B cell (primary cell): ENCODE measurements at regions not wholly inside any gene's neighbourhood (a gene's known extent, or its start where the extent isn't known, plus 50 kb on each side); places are given as distances from the start of the nearest gene placed in this dataset.

Source experiments
- ATAC-seq: fragments of 200-7000 bp; cut with Tn5 transposase; one replicate; pipeline ENCODE4 v1.10.0; 2021; ENCODE audit warnings: low read depth, mild to moderate bottlenecking, moderate number of reproducible peaks, moderate library complexity
- CTCF ChIA-PET: fragments of 350-600 bp; sonication (Branson Sonifier 250); formaldehyde crosslinking; loops from one replicate; lab custom pipeline; 2021; ENCODE audit warnings: antibody characterized with exemption, inconsistent platforms; lab: Charles Lee
- POLR2A ChIA-PET: fragments of 350-600 bp; sonication (Branson Sonifier 250); formaldehyde crosslinking; loops from one replicate; lab custom pipeline; 2021; ENCODE audit warnings: antibody characterized with exemption; lab: Charles Lee
- DNase-seq: peaks from one replicate; pipeline ENCODE4 v3.0.0; 2013
- H2AFZ ChIP-seq: 2 replicates; pipeline ENCODE4 v1.6.1; 2012; ENCODE audit warnings: mild to moderate bottlenecking, low read depth, low read length; ENCODE audit not compliant: insufficient read depth, poor library complexity, severe bottlenecking
- H3K27ac ChIP-seq, 2 donors: 1 replicate in 1 of 2; 2 replicates in 1 of 2; pipeline ENCODE4 v1.5.1; 2012 to 2013; ENCODE audit warnings: low read length in 2 of 2, mild to moderate bottlenecking in 2 of 2, moderate library complexity in 1 of 2
- H3K27me3 ChIP-seq, 4 experiments: fragments of 200-600 bp in 1 of 4; sonication (generic) in 1 of 4; replicated peaks in 1 of 4; 1 replicate in 2 of 4; 2 replicates in 2 of 4; pipeline versions ENCODE4 v1.6.1 to v1.7.0; 2013 to 2016; ENCODE audit warnings: low read length in 3 of 4, mild to moderate bottlenecking in 2 of 4, mixed read lengths in 1 of 4, moderate library complexity in 1 of 4; ENCODE audit not compliant: insufficient read depth in 4 of 4, control insufficient read depth in 3 of 4; ENCODE audit errors: control extremely low read depth in 1 of 4
- H3K36me3 ChIP-seq, 2 experiments: replicated peaks in 1 of 2; 1 replicate in 1 of 2; 2 replicates in 1 of 2; pipeline versions ENCODE4 v1.6.1 to v1.7.1; 2013; ENCODE audit warnings: low read length in 1 of 2; ENCODE audit not compliant: insufficient read depth in 2 of 2, control insufficient read depth in 1 of 2; ENCODE audit errors: control extremely low read depth in 1 of 2, extremely low read depth in 1 of 2
- H3K4me1 ChIP-seq, 2 donors: fragments of 200-600 bp in 1 of 2; sonication (generic) in 1 of 2; 1 replicate in 1 of 2; 2 replicates in 1 of 2; pipeline versions ENCODE4 v1.5.1 to v1.6.1; 2013 to 2017; ENCODE audit warnings: low read length in 2 of 2; ENCODE audit not compliant: control insufficient read depth in 2 of 2, insufficient read depth in 2 of 2
- H3K4me2 ChIP-seq: replicated peaks from 2 replicates; pipeline ENCODE3; 2012; ENCODE audit warnings: mild to moderate bottlenecking, low read depth, low read length; ENCODE audit not compliant: poor library complexity, severe bottlenecking
- H3K4me3 ChIP-seq, 5 experiments: fragments of 200-600 bp in 1 of 5; sonication (generic) in 1 of 5; 1 replicate in 3 of 5; 2 replicates in 2 of 5; pipeline versions ENCODE4 v1.5.1 to v1.7.0; 2011 to 2016; ENCODE audit warnings: low read length in 4 of 5, mild to moderate bottlenecking in 4 of 5, low read depth in 2 of 5, control low read depth in 1 of 5, moderate library complexity in 1 of 5; ENCODE audit not compliant: insufficient read depth in 1 of 5; ENCODE audit errors: control extremely low read depth in 1 of 5, extremely low read depth in 1 of 5
- H3K79me2 ChIP-seq: fragments of 200-600 bp; sonication (generic); one replicate; pipeline ENCODE4 v1.6.0; 2016; ENCODE audit warnings: low read length; ENCODE audit not compliant: control insufficient read depth, insufficient read depth
- H3K9ac ChIP-seq: fragments of 200-600 bp; sonication (generic); 2 replicates; pipeline ENCODE4 v1.6.1; 2017; ENCODE audit warnings: mild to moderate bottlenecking, low read length, moderate library complexity
- H3K9me3 ChIP-seq, 3 donors: one replicate each; pipeline versions ENCODE4 v1.6.1 to v1.7.1; 2013; ENCODE audit warnings: low read length in 2 of 3; ENCODE audit not compliant: control insufficient read depth in 2 of 3, insufficient read depth in 1 of 3; ENCODE audit errors: control extremely low read depth in 1 of 3
- H4K20me1 ChIP-seq: 2 replicates; pipeline ENCODE4 v1.6.0; 2012; ENCODE audit warnings: mild to moderate bottlenecking, low read length; ENCODE audit not compliant: insufficient read depth, control insufficient read depth, poor library complexity, severe bottlenecking
- H3K27ac Mint-ChIP-seq: one replicate; pipeline ENCODE4 v1.8.0; 2021; ENCODE audit warnings: mixed read lengths
- H3K27me3 Mint-ChIP-seq: one replicate; pipeline ENCODE4 v1.8.0; 2021; ENCODE audit warnings: mixed read lengths
- H3K4me1 Mint-ChIP-seq: one replicate; pipeline ENCODE4 v1.8.0; 2021; ENCODE audit warnings: mixed read lengths
- H3K4me3 Mint-ChIP-seq: one replicate; pipeline ENCODE4 v1.8.0; 2021; ENCODE audit warnings: mixed read lengths
- H3K9me3 Mint-ChIP-seq: one replicate; pipeline ENCODE4 v1.8.0; 2022; ENCODE audit warnings: mixed read lengths; ENCODE audit not compliant: insufficient read depth
- CTCF ChIP-seq: fragments of 200-600 bp; IDR thresholded peaks from one replicate; pipeline ENCODE4 v1.8.0; 2022; ENCODE audit warnings: antibody characterized with exemption, mild to moderate bottlenecking
- EZH2 ChIP-seq: IDR thresholded peaks from 2 replicates; pipeline ENCODE4 v1.6.1; 2012; ENCODE audit warnings: borderline replicate concordance, low read depth, mild to moderate bottlenecking, moderate library complexity, low read length; ENCODE audit not compliant: insufficient read depth, poor library complexity, severe bottlenecking
- WGBS: methylation state at CpG from one replicate; pipeline ENCODE4 v1.1.5; 2013; ENCODE audit warnings: missing lambda C conversion rate; ENCODE audit not compliant: insufficient coverage; 5-methylcytosine and 5-hydroxymethylcytosine counted together
- intact Hi-C: fragments of 100-400 bp; cut with micrococcal nuclease; formaldehyde crosslinking; loops from one replicate; pipeline ENCODE4 v1.10.0; 2022

GRCh38 chr10:10794791-10795191 lies 222.9 kb upstream of the CELF2 start:
- ATAC-seq (no peak), DNase-seq (no peak)
- Mint-ChIP-seq H3K27me3 (peaks cover 32% of the 10 kb centered on the region), H3K9me3 (no peaks in the 10 kb centered on the region), H3K4me3 (no peak overlapping the region), H3K27ac (no peak overlapping the region), H3K4me1 (no peaks in the 10 kb centered on the region)
- H2AFZ ChIP-seq, result no peak overlapping the region
- peaks cover 0 to 3% (median 0%) of the 10 kb centered on the region in 4 experiments for H3K27me3 ChIP-seq
- 75% methylated on average over 3 of the region's 5 CpGs for WGBS
- H3K4me1 ChIP-seq, result no peaks in the 10 kb centered on the region
- no peak overlapping the region for H3K4me3 ChIP-seq
- H3K36me3 ChIP-seq, result no peaks in the 10 kb centered on the region
- H3K9ac ChIP-seq, result no peak overlapping the region
- H3K27ac ChIP-seq, result no peak overlapping the region
- H4K20me1 ChIP-seq, result no peaks in the 10 kb centered on the region
- no peak overlapping the region for H3K4me2 ChIP-seq
- TF ChIP-seq EZH2, result no peak
- no peak for TF ChIP-seq CTCF
- H3K9me3 ChIP-seq, result no peaks in the 10 kb centered on the region
- intact Hi-C loops, result no loop called here
- CTCF ChIA-PET, result no interaction called here
- POLR2A ChIA-PET, result no interaction called here
- H3K79me2 ChIP-seq, result no peaks in the 10 kb centered on the region

GRCh38 chr10:10796061-10796773 lies 221.5 kb upstream of the CELF2 start:
- Histone ChIP-seq H3K4me2 (no peak overlapping the region), H2AFZ (no peak overlapping the region), H3K4me3 (no peak overlapping the region), H3K27ac (no peak overlapping the region), H3K27me3 (peaks cover 0 to 3% (median 0%) of the 10 kb centered on the region in 4 experiments), H3K36me3 (no peaks in the 10 kb centered on the region), H3K9me3 (no peaks in the 10 kb centered on the region), H4K20me1 (no peaks in the 10 kb centered on the region), H3K4me1 (no peaks in the 10 kb centered on the region), H3K79me2 (no peaks in the 10 kb centered on the region), H3K9ac (no peak overlapping the region)
- TF ChIP-seq CTCF (no peak), EZH2 (no peak)
- intact Hi-C loops, result no loop called here
- Mint-ChIP-seq H3K27ac (no peak overlapping the region), H3K9me3 (no peaks in the 10 kb centered on the region), H3K4me3 (no peak overlapping the region), H3K4me1 (no peaks in the 10 kb centered on the region), H3K27me3 (peaks cover 29% of the 10 kb centered on the region)
- POLR2A ChIA-PET, result no interaction called here
- no peak for DNase-seq
- WGBS, result 73% methylated on average over 3 of the region's 8 CpGs
- no peak for ATAC-seq
- CTCF ChIA-PET, result no interaction called here
